ENCODE measurements at regions not wholly inside any gene's neighbourhood (a gene's known extent, or its start where the extent isn't known, plus 50 kb on each side); places are given as distances from the start of the nearest gene placed in this dataset.
A peak's percentile ranks its signal among the peaks of the same experiment; 100 is the strongest.

DNA sequence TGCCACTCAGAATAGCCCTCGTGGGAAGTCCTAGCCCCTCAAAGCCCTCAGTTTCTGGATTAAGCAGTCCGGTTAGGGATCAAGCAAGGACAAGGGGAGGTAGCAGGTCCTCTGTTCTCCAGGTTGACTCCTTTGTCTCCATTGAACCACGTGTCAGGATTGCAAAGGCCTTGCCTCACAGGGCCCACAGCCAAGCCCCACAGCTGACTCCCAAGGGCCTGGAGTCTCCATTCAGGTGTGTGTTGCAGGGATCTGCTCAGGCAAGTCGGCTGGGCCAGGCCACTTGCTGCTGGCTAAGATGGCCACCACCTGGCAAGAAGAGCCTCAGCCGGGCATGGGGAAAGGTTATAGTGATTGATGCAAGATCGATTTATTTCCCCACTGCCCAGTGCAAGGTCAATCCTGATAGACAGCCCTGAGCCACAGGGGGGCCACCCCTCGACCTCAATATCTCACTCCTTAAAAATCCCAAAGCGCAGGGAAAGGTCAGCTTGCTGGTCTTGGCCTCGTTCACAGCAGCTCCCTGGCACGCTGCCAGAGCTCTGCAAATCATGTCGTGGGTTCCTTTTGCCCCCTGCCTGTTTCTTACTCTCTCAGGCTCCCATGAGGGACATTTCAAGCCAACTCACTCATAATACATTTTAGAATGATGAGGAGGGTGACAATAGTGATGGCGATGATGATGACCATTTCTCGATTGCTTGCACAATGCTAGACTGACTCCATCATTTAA is 75.9 kb downstream of the EDN3 start:
- no peak for DNase-seq

DNA sequence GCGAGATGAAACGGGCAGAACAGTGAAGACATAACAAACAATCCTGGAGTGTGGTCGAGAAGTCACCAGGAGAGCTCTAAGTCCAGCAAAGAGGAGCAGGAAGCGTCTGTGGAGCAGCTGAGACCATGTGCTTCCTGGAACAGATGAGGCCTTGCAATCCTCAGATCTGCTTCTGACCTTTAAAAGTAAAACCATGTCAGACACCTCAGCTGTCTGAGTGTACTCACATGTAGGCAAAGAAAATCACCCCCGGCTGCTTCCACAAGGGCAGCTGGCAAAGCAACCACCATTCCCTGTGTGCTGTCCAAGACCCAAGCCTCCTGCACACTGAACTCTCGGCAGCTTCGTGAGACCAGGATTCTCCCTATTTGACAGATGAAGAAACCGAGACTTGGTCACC is 76.6 kb downstream of the EDN3 start:
- no peak for DNase-seq

DNA sequence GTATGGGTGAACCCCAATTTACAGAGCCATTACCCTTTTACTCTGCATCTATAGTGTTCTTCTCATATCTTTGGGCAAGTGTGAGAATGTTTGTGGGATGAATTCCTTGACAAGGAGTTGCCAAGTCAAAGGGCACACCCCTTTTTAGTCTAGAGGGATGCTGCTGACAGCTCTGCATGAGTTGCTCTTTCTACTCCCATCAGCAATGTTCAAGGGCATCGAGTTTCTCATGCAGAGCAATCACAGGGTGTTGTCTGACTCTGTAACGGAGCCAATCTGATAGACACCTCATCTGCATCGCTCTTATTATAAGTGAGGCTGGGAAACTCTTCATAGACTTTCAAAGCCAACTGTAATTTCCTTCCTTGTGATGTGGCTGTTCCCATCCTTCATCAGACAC is 77.4 kb downstream of the EDN3 start:
- no peak for DNase-seq

DNA sequence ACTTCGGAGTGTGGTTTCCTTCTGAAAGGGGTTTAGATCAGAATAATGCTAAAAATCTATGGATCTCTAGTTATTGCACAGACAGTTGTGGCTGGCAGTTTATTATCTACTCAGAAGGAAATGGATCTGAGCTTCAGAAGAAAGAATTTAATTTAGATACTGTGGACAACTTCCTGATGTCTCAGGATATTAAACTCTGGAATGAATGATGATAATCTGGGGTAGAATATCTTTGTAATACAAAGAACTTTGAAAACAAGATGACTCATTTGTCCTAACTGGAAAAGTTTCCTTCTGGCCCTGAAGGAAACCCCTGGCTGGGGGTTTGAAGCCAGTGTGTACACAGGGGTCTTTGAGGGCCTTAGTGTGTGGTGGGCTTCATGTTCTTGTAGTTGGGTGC is 78.0 kb downstream of the EDN3 start:
- no peak for DNase-seq

DNA sequence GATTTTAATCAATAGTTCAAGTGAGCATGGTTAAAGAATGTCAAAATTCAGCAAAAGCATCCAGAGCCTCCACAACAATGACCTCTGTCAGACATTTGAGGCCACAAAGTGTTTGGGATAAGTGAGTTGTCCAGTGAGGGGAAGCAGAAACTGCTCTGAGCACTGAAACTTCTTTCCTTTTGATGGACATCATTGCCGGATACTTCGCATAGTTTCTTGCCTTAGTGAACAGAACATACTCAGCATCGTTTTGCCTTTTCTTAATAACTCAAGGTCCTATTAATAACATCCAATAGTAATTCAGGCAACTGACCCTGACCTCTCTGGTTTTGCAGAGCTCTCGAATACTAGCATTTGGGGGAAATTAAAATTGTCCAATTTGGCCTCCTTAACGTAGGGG is 78.6 kb downstream of the EDN3 start:
- no peak for DNase-seq

DNA sequence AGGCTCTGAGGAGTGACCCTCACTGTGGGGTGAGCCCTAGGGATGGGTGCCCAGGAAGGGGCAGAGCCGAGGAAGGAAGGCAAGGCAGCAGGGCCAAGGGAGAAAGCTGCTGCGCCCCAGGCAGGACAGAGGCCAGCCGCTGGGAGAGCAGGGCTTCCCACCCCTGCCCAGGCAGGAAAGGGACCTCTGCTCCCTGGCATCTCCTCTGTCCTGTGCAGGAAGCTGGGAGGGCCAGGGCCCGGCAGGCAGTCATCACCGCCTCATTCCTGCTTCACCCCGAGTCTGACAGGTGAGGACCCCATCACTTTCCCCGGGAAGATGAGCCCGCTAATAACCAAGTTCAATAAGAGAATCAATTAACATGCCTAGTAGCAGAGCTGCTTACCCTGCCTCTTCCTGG is 81.3 kb downstream of the EDN3 start:
- DNase-seq: no peak

DNA sequence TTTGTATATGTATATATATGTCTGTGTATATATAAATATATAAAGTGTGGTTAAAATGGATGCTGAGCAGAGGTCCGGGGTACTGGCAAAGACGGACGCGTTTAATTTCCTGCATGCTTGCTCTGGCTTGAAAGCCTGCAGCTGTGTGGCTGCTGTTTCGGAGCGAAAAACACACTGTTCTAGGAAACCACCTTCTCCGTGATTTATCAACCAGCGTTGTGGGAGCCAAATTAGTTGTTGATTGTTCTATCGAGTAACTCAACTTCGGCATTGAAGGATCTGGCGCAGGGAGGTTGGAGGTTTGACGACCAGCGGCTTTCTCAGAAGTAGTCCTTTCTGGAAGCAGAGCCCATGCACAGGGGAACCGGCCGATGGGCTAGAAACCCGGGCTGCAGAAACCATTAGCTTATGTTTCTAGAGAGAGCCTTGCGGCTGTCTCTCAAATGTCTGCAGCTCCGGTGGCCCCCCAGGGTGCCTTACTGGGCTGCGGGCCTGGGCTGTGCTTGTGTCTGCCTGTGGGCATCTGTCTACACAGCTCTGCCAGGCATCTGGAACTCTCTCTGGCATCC is 81.8 kb downstream of the EDN3 start:
- DNase-seq: no peak

DNA sequence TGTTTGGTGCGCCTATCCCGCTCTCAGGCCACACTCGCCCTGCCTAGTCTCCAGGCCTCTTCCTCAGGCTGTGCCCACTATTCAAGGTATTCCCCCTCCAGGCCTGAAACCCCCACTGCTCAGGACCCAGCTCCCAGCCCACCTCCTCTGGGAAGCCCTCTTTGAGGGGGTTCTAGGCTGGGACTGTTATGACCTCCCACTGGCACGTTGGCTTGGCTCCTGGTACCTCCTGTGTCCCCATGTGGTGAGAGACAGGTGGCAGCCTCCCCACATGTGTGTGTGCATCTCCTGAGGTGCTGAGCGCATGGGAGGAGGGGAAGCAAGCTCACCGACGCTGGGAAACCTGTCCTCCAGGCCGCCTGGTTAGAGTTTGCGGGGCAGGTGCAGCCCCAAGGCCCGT is 82.5 kb downstream of the EDN3 start:
- no peak for DNase-seq

DNA sequence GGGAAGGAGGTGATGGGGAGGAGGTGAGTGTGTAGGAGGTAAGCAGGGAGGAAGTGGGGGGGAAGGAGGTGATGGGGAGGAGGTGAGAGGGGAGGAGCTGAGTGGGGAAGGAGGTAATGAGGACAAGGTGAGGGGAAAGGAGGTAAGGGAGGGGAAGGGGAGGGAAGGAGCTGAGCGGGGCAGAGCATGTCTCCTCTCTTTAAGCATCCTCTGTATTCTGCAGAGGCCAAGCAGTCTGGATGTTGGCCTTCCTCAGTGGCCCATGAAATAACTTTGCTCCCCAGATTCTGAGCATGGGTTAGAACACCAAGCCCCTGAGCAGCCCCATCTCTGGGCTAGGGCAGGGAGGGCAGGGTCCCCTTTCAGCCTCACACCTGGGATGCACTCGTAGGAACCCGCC is 84.6 kb downstream of the EDN3 start:
- no peak for DNase-seq

DNA sequence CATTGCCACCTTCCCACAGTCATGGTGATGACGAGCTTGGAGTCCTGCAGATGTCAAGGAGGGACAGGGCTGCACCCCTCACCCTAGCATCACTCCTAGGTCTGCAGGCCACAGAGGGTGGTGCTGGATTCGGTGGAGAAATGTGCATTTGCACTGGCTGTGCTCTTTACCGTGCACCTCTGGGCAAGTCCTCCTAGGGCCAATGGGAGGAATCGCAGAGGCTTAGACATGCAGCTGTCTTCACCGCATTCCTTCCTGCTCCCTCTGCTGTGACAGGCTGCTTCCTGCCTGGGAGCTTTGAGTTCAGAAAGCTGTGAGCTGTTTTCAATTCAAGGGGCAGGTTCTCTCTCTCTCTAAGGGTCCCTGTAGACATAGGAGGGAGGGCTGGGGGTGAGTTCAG is 85.1 kb downstream of the EDN3 start:
- DNase-seq: no peak

DNA sequence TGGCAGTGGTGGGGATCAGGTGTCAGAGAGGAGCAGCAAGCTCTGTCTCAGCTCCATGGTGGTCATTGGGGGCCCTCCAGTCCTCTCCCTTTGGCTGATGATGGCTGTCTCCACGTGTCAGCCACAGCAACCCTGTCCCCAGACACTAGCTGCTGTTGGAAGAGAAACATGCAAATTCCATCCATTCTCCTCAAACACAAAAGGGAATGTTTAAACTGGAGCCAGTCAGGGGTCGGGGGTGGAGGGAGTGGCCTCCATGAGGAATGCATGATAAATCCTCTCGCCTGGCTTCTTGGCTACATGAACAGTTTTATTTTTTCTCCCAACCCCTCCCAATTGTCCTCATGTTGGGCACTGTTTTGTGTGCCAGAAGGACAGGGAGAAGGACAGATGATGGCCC is 86.4 kb downstream of the EDN3 start:
- DNase-seq: no peak

DNA sequence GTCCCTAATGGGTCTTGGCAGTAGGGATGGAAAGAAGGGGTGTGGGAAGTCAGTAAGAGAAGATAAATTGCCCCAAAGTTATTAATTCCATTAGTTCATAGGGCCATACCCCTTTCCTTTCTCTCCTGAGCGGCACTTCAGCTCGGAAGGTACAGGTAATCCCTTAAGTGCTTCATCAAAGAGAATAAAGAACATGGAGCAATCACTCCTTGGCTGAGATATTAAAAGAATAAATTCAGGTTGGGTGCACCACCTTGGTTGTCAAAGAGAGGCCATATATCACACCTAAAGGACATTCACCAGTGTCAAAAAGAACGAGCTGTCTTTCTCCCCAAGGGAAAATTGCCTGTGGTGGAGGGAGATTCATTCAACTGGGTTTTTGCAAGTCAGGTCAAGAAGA is 87.5 kb downstream of the EDN3 start:
- no peak for DNase-seq

DNA sequence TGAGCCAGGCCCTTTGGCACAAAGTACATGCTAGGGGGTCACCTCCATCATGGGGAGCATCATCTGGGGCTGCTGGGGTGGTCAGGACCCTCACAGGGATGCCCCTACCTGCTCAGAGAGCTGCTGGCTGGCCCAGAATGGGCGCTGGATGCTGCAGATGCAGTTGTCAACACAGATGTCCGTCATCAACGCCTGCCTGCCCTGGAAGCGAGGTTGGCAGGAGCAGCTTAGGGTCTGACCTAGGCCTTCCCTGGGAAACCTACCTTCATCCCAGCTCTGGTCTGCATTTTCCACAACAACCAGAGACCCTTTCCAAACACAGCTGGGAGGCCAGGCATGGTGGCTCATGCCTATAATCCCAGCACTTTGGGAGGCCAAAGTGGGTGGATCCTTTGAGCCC is 88.0 kb downstream of the EDN3 start:
- DNase-seq: no peak

DNA sequence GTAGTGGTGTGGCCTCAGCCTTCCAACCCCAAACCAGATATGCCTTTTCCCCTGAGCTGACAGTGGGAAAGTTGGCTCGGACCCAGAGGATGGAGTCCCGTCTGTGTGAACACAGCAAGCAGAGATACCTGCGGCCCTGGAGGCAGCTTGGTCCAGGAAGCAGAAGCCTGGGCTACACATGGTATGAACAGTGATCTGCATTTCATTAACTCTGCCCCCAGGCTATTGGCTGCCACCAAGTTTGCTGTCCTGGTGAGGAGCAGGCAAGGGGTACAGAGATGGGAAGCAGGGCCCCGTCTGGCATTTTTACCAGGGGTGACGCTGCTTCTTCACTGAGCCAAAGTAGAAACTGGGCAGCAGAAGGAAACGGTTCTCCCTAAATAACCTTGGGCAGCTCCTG is 90.0 kb downstream of the EDN3 start:
- no peak for DNase-seq

DNA sequence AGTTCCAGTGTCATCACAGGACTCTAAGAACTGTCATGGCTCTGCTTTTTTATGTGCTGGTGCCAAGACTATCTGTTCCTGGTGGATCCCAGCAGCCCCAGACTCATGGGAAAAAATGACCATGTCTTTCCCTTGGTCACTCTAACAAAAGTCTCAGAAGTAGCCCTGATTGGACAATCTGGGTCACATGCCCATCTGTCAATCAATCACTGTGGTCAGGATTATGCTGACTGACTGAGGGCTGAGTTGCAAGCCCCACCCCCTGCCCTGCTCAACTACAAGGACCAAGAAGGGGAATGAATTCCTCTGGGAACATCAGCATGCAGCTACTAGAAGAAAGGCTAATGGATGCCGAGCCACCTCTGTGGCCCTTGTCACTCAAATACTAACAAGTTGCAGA is 91.6 kb downstream of the EDN3 start:
- DNase-seq: no peak

DNA sequence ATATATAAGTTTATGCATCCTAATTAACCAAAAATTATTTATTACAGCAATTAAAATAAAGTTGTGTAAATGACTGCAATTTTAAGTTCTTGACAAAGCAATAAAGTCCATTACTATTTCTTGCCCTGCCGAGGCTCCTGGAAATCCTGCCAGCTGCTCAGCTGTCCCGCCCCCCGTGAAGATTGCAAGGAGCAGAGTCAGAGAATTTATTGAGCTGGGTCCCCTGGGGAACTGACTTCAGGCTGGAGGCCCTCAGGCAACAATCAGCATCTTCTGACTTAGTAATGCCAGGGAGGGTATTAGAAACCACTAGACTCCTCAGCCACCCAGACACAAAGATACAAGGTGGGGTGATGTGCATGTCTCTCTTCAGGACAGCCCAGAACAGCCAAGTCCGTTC is 92.3 kb downstream of the EDN3 start:
- DNase-seq: no peak

DNA sequence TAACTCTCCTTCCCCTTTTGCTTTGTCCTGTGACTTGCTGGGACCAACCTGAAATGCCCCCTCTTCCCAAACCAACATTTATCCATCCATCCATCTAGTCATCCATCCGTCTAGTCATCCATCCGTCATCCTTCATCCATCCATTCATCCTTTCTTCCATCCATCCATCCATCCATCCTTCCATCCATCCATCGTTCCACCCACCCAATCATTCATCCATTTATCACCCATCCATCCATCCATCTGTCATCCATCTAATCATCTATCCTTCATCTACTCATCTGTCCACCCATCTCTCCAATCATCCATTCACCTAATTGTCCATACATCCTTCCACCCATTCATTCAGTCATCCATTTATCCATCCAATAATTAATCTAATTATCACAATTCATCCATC is 92.7 kb downstream of the EDN3 start:
- no peak for DNase-seq

DNA sequence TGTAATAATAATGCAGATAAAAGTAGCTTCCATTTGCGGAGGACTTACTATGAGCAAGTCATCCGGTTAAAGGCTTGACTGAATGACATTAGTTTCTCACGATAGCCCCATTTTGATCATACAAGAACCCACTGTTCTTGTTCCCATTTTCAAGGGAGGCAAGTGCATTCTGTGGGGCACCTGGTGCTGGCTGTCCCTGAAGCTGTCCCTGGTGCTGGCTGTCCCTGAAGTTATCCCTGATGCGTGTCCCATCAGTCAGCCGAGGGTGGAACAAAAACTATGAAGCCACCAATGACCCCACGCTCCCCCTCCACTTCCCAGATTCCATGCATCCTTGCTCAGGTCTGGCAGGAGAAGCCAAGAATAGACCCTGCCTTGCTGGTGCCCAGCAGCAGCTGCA is 95.3 kb downstream of the EDN3 start:
- no peak for DNase-seq

DNA sequence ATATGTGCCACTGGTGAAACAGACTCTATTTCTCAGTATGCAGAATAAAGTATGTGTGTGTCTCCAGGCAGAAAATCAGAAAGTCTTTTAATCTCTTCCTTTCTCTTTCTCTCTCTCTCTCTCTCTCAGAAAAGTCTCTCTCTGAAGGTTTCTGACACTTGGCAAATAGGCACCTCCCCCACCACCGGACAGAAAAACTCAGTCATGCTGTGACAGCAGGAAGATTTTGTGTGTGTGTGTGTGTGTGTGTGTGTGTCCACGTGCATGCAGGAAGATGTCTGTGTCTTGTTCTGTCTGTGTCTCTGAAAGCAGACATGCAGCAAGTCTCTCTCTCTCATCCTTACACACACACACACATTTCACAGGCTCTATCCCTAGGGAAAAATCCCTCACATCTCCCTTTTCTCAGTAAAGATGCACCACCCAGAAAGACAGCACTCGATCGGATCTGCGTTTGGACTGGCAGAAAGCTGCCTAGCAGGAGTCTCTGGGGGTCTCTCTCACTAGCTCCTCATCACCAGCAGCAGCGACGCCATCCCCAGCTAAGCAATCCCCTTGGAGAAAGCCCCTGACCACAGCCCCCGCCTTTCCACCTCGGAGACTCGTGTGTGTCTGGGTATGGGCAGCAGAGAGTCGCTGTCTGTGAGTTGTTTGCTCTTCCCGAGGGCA is 98.3 kb downstream of the EDN3 start:
- no peak for DNase-seq

DNA sequence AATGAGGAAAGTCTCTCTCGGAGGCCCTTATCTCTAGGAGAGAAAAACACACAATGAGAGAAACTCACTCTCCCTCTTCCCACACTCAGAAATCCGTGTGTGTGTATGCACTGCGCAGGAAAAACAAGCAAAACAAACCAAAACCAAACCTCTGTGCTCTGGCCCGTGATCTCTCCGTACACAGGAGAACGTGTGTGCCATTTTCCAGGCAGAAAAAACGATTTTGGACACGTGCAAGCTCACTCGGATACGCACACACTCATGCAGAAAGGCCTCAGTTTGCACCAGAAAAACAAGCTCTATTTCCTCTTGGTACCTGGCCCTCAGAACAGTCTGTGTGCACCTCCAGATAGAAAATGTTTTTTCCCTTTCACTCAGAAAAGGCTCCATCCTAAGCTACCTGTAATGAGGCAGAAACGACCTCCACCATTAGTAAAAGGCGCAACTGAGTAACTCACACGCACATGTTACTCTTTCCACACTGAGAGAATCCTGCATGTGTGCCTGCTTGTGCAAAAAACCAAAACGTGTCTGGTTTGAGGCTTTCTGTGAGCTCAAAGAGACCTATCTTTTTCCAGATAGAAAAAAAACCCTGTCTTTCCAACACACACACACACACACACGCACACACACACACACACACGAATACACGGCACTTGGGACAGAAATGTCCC is 99.2 kb downstream of the EDN3 start:
- DNase-seq: no peak

DNA sequence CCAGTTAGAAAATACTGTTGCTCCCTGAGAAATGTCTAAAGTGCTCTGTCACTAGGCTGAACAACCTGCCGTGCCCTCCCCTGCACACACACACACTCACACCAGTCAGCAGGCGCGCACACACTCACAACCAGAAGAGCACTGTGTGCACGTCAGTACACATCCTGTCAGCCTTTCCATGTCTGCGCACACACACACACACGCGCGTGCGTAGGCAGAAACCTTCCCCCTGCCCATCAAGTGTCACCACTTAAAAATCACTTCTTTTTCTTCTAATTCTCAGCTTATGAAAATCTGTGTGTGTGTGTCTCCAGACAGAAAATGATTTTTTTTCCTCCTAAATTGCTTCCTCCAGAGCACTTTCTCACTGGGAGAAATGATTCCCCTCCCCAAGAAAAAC is 100.3 kb downstream of the EDN3 start:
- no peak for DNase-seq

DNA sequence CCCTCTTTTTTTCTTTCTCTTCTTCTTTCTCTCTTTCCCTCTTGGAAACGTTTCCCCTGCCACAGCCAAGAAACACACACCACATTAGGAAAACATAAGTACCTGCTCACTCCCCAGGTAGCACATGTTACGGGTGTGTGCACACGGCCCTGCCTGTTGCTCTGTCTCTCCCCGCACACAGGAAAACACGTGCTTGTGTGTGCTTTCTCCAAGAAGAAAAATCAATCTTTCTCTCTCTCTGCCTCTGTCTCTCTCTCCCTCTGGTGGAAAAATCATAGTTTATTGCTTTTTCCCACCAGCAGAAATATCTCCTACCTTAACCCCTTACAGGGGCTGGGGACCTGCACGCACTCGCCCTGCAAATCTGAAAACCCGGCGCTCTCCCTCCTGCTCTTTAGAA is 102.3 kb downstream of the EDN3 start:
- DNase-seq: no peak

DNA sequence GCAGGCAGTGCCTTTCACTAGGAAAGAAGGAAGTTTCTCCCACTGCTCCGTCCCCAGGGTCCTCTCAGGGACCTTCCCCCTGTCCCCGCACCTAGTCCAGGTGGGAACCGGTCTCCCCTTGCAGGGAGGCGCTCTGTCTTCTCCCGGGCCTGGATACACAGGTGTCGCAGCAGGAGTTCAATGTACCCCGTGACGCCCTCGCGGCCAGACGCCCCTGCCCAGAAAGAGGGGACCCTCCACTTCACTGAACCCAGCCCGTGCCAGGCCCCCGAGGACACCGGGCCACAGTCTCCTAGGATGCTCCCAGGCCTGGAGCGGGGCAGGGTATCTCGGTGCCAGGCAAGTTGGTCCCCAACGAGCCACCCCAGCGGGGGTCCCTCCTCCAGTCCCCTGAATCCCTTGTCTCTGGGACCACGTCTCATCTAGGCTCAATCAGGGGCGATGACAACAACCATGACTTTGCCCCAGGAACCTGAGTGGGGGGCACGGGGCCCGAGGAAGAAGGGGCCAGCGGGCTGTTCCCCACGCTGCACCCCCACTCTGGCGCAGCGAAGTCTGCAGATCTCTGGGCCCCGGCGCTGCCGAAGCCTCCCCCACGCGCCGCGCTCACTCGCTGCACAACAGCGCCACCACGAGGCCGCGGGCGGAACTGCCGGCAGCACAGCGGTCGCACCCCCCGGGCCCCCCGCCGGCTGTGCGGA is 103.0 kb downstream of the EDN3 start:
- DNase-seq: peak; percentile 48

DNA sequence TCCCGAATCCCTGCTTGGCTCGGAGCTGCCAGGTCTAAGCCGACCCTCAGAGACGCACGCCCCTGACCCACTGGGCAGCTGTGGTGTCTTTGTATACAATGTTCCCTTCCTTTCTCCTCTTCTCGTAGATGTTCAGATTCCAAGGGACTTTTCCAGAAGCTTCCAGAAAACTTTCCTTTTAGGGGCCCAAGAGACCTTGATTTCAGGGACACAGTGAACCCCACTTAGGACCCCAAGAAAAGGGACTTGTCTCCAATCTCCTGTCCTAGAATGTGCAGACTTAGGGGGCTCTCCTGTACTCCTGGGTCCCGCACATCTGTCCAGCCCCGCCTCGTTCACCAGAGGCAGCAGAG is 103.5 kb downstream of the EDN3 start:
- no peak for DNase-seq

Data from suppressor macrophage treated with lipopolysaccharide for 4 hours (primary cell).